DMS53 treated with DMSO at 0.1 percent for 48 hours (cell line): ENCODE measurements at regions not wholly inside any gene's neighbourhood (a gene's known extent, or its start where the extent isn't known, plus 50 kb on each side); places are given as distances from the start of the nearest gene placed in this dataset.

Source experiments
- DNase-seq: peaks from one replicate; lab custom pipeline; 2025; ENCODE audit not compliant: unreplicated experiment; lab: John Stamatoyannopoulos, UW

- DNase-seq = no peak
These were observed 182.3 kb upstream of the LPP start for GRCh38 chr3:187971629-187972028.

- no peak for DNase-seq
These were observed 181.5 kb upstream of the LPP start for GRCh38 chr3:187972454-187972853.

GRCh38 chr3:187973977-187974870 lies 179.7 kb upstream of the LPP start:
- DNase-seq = no peak

DNA sequence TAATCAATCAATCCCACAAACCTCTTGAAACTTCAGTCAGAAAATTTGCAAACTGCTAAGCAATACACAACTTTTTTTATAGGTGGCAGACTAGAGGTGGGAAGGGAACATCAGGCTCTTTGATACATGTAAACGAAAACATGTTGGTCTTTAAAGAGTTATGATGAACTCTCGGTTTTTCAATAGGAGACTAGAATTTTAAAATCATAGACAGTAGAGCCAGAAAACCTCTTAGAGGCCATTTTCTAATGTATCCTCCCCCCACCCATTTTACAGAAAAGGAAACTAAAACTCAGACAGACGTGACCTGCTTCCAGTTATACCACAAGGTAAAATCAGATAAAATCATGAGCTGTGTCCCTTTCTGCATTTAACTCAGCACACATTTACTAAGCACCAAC lies 179.1 kb upstream of the LPP start:
- no peak for DNase-seq

- DNase-seq = no peak
These were observed 178.2 kb upstream of the LPP start for GRCh38 chr3:187975561-187976364.

DNA sequence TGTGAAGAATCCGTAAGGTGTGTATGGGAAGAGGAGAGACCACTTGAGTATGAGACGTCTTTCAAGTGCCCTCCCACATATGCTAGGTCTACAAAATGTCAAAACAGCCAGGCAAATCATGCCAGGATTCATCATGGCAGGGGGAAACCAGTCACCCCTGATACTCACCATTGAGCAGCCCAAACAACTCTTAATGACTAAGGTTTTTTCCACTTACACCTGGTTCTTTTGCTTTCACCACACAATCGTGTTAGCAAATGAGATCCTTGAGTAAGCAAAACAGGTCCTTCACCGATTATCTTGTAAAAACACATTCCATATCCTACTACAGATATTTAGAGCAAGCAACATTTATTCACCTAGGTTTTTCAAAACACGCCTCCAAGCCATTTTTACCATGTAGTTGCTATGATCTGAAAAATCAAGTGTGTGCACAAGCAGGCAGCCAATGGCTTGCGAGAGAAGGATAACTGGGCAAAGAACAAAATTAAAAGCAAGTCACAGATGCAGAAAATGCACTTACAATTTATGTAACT lies 177.5 kb upstream of the LPP start:
- no peak for DNase-seq

DNA sequence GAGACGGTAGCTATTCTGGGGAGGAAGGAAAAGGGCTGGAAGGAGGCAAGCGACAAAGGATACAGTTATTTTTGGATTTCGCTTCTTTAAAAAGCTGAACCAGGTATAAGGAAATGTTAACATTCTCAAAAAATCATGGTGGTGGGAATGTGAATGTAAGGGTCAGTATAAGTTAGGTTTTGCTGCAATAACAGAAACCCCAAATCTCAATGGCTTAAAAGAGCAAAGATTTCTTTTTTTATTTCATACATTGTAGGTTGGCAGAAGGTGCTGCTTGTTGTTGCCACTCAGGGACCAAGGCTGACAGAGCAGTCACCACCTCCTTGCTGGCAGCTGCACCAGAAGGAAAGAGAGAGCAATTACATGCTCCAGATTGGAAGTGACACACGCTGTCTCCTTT lies 176.3 kb upstream of the LPP start:
- no peak for DNase-seq

DNA sequence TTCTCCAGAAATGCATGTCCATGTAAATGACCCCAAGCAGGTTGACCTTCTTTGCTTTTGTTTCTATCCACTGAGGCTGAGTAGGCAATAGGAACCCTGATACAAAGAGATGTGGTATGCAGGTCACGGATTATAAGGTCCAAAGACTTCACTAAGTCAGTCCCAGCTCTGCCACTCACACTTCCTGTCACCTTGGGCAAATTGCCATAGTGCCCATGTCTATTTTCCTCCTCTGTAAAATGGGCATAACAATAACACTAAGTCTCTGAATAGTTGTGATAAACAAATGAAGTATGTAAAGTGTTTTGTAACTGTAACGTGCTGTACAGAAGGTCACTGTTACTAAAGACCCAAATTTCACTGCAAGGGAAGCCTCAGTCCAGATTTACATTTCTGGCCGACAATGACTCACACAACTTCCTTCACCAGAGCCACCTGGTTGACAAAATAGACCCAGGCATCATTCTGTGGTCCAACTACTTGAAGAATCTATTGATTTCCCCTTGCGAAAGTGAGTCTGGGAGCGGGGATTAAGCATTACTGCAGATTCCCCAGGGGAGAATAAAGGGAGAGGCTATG lies 175.4 kb upstream of the LPP start:
- no peak for DNase-seq

DNA sequence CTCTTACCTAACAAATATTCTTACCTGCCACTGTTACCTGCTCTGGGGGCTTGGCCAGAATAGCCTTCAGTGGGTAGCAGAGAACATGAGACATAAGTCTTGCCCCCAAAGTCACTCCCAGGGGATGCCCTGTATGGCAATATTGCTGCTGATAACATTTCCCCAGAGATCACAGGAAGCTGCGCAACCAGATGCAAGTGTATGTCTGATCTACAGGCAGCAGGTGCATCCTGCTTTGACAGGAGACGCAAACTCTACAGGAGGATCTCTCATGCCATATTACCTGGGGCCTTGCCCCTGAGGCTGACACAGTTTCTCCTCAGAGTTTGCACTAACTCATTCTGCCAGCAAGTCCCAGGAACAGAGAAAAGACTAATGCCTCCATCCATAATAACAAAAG lies 174.4 kb upstream of the LPP start:
- DNase-seq = peak; percentile 8

- DNase-seq = no peak
These were observed 173.1 kb upstream of the LPP start for GRCh38 chr3:187980861-187981260.

- DNase-seq = no peak
These were observed 171.8 kb upstream of the LPP start for GRCh38 chr3:187982142-187982541.

DNA sequence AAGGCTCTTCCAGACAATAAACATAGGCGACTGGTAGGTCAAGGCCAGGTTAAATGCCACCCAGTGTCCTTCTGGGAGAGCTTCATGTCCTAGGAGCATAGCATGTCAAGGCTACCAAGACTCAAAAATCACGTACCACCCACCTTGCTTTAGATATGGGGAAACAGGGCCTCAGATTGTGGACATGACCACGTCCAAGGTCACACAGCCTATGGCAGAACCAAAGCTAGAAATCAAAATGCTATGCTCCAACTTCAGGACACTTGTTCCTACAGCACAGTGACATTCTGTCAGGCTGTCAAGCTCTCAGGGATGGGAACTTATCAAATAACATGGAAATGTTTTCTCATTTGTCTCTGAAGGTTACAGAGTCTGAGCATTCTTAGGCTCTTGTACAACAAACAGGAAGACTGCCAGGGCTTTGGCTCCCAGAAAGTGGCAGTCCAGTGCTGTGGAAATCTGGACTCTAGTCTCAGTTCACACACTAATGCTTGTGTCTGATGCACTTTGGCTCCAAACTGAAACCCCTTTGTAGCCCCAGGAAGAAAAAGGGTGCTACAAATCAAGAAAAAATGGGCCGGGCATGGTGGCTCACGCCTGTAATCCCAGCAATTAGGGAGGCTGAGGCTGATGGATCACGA lies 170.4 kb upstream of the LPP start:
- DNase-seq = no peak

DNA sequence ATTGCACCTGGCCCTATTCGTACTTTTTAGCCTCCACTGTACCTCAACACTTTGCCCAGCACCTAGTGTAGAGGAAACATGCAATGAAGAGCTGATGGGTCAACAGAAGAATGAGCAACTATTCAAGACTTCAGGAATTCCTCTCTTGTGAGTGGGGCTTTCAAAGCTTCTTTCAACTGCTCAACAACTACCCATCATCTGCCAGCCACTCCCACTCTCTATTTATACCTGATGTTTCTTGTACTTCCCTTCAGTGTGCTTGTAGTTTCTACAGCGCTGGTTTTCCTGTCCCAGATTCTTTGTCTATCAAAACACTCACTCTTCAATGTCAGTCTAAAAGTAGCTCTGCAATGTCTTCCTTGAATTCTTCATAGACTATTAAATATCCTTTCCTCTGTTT lies 168.3 kb upstream of the LPP start:
- DNase-seq = no peak

DNA sequence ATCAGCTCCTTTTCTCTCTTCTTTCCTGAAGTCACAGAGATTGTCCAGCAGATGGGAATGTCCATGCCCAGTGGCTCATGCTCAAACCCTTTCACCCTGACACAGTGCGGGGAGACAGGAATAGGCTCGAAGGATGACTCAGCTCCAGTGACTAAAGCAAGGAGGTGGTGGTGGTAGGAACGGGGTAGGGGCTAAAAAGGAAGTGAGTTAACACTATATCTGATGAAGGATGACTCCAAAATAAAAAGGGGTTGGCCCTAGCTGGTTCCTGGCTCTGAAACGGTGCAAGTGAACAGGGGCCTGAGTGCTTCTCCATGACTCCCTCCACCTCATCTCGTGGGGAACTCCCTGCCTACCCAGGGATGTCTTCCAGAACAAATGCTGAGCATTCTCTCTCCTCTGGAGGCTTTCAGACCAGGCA lies 167.4 kb upstream of the LPP start:
- DNase-seq = no peak

DNA sequence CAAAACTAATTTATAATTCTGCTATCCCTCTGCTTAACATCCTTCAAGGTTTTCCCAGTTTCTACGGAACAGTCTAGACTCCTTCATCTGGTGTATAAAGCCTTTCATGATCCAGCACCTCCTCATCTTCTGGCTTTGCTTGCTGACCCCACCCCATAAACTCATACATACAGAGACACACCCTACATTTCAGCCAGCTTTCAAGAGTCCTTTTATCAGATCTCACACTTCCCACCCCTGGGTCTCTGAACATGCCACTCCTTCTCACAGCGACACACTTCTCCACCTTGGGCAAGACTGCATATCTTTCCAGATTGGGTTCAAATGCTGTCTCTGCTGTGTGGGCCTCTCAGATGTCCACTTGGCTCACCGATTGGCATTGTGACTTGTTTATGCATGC lies 166.8 kb upstream of the LPP start:
- DNase-seq = no peak

- no peak for DNase-seq
These were observed 166.0 kb upstream of the LPP start for GRCh38 chr3:187987924-187988323.

GRCh38 chr3:187989575-187990153 lies 164.3 kb upstream of the LPP start:
- DNase-seq = peak; percentile 83

DNA sequence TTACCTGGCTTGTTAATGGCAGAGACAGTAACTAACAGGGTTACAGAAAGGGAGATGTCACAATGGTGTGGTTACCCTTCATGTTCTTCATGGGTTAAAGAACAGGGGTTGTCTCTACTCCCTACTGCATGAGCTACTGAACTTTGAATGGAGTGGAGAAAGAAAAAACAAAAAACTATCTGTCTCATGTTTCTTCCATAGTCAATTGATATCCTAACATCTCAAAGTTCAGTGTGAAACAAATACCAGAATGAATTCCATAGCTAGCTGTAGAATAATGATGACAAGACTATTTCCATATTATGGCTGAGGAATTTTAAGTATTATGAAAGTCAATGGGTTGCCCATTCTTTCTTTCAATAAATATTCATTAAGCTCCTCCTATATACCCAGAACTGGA lies 161.3 kb upstream of the LPP start:
- DNase-seq = no peak

DNA sequence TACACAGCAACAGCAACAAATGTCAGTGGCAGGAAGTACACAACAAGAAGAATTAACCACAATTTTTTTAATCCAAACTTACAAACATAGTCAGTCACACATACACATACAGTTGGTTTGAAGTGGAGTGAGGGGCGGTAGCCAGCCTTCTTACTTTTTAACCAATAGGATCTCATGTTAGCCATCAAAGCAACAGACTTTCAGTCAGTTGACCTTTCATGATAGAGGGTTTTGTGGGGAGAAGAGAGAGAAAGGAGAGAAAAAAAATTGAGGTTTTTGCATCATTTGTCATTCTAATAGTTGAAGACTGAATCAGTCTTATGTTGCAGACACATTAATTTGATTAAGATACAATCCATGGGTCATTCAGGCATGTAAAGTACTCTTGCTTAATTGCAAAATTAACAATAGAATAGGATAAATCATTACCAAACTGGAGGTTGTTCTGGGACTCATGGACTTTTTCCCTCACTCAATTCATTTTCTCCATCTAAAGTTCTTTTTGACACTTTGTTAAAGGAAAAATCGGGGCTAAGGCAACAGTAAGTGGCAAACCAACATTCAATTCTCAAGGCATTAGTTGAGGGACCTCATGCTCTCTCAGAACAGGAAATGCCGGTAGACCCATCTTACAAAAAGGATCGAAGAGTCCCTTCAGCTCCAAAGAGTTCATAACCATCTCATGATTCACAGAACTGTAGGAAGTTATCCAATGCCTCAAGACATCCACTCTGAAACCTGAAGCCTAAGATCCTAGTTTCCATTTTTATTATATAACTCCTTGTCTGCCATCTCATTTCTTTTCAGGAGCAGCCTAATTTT lies 159.5 kb upstream of the LPP start:
- no peak for DNase-seq

DNA sequence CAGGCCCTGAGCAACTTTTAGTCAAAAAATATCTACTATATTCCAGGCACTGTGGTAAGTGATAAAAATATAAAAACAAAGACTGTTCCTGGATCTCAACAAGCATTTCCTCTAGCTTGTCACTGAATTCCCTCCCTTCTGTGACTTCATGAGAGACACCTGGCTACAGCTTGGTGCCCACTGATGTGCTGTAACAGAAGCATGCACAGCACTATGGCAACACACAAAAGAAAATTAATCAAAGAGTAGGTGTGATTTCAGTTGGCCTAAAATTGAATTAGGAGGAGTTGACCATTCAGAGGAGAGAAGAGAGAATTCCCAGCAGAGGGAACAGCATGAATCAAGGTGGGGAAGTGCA lies 158.9 kb upstream of the LPP start:
- no peak for DNase-seq
